ENCODE measurements at regions not wholly inside any gene's neighbourhood (a gene's known extent, or its start where the extent isn't known, plus 50 kb on each side); places are given as distances from the start of the nearest gene placed in this dataset.
"Not testable (repeated sequence)": the region's sequence is repeated elsewhere in the genome, so short reads cannot be mapped to it uniquely, and the experiment has no call there.

DNA sequence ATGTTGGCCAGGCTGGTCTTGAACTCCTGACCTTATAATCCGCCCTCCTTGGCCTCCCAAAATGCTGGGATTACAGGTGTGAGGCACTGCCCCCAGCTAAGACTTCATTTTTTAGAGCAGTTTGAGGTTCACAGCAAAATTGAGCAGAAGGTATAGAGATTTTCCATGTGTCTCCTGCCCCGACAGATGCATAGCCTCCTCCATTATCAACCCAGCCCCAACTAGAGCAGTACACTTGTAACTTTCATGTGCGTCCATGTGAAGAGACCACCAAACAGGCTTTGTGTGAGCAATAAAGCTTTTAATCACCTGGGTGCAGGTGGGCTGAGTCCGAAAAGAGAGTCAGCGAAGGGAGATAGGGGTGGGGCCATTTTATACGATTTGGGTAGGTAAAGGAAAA, 179.1 kb downstream of the CD83 start:
- DNase-seq = not testable (repeated sequence)

DNA sequence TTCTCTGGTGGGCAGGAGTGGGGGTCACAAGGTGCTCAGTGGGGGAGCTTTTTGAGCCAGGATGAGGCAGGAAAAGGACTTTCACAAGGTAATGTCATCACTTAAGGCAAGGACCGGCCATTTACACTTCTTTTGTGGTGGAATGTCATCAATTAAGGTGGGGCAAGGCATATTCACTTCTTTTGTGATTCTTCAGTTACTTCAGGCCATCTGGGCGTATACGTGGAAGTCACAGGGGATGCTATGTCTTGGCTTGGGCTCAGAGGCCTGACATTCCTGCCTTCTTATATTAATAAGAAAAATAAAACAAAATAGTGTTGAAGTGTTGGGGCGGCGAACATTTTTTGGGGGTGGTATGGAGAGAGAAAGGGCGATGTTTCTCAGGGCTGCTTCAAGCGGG, 179.5 kb downstream of the CD83 start:
- not testable (repeated sequence) for DNase-seq

DNA sequence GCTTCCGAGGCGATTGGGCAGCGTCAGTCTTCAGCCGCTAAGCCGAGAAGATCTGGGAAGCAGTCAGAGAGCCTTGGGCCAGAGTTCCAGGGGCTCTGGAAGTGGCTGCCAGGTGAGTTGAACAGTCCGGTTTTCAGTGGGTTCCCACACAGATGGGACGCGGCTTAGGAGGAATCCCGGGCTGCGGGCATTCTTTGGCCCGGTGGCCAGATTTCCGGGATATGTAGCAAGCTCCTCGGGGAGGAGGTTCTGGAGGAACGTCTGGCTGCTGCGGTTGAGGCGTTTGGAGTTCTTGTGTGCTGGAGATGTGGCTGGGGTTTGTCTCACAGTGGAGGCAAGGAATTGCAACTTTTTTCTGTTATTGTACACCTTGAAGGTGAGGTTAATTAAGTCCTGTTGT, 182.6 kb downstream of the CD83 start:
- DNase-seq = not testable (repeated sequence)

DNA sequence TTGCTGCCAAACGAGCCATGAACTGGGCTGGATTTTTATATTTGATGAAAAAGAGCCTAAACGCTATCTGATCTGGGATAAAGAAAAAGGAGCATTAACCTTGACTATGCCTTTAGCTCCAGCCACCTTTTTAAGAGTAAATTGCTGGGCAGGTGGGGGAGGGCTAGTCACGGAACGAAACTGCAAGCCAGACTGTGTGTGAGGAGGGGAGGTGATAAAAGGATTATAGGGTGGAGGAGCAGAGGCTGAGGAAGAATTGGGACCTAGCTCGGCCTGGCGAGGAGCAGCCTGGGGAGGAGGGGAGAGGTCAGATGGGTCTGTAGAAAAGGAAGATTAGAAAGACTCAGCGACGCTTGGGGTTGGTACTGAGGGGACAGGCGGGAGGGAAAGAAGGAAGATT, 183.1 kb downstream of the CD83 start:
- not testable (repeated sequence) for DNase-seq

DNA sequence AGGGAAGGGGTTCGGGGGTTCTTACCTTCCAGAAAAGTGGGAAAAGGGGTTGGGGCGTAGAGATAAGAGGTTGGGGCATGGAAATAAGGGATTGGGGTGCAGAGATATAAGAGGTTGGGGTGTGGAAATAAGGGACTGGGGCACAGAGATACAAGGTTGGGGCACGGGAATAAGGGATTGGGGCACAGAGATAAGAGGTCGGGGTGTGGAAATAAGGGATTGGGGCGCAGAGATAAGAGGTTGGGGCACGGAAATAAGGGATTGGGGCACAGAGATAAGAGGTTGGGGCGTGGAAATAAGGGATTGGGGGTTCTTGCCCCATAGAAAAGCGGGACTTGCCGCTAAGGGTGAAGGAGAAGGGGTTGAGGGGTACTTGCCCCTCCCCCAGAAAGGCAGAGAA, 183.9 kb downstream of the CD83 start:
- DNase-seq = not testable (repeated sequence)

DNA sequence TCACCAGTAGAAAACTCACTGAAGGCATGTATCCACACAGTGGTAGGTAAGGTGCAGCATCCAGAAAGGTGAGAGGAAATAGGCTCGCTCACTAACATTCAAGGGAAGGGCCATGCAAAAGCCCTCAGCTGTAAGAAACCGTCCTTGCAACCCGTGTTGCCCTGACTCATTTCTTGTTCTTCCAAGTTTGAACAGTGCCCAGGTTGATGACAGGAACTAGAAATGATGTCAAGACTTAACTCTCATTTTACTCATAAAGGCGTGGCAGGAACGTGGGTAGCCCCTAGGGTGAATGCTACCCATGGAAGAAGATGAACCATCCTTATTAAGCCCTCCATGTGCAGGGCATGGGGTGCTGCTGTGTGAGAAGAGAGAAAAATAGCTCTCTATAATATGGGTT, 187.6 kb downstream of the CD83 start:
- DNase-seq = no peak

DNA sequence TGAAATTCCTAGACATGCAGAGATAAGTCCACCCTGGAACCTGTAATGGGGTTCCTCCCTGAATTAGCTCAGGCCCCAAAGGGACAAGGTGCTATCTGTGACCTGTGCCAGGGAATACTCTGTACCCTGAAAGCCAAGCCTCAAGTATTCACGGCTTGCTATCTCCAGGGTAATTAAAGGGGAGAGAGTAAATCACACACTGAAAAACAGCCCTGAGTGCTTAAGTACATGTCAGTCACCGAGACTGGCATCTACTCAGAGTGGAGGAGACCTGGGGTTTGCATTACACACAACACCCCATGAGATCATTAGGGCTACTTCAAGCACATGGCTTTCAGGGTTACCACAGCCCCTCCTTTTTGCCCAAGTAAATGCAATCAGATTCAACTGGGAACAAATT, 188.1 kb downstream of the CD83 start:
- no peak for DNase-seq

DNA sequence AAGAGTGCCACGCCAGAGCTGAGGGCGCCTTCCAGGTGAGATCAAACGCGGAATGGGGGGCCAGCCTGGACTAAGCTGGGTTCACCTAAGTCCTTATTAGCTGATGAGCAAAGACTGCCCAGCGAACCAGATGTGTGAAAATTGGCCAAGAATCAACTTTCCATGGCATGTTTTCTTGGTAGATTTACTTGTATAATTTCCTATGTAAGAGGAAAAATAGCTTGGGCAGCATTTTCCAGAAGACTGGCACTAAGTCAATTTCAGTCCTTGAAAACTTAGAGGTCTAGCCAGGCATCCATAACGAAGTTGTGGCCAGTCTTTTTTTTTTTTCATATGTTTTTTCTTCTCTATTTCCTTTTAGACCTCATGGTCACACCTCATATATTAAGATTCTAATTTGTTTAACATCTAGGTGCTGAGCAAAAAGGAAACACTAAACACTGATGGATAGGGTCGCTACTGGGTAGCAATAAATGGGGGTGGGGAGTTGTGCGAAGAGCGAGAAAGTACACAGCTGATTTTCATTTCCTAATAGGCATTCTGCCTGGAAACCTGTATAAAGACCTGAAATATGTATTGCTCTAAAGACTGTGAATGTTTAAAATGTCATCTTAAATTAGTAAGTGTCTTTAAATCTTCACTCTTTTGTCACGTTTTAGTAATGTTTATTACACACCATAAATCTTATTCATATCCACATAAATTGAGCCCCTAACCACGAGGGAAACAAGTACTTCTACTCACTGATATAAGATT, 188.8 kb downstream of the CD83 start:
- DNase-seq = no peak

DNA sequence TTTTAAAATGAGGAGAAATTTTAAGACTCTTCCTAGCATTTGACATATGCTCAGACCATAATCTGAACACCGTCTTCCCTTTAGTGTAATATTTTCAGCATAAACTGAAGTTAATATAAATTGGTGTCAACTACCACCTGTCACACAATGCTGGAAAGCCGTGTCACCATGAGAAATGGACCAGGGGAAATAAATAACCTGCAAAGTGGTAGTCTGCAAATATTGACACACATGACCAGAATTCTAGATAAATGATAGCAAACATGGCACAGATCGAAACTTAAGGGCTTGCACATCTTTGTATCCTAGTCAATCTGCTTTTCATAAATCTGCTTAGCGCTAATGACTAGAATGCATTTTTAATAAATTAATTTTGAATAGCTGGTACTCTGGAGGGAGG, 191.9 kb downstream of the CD83 start:
- no peak for DNase-seq

DNA sequence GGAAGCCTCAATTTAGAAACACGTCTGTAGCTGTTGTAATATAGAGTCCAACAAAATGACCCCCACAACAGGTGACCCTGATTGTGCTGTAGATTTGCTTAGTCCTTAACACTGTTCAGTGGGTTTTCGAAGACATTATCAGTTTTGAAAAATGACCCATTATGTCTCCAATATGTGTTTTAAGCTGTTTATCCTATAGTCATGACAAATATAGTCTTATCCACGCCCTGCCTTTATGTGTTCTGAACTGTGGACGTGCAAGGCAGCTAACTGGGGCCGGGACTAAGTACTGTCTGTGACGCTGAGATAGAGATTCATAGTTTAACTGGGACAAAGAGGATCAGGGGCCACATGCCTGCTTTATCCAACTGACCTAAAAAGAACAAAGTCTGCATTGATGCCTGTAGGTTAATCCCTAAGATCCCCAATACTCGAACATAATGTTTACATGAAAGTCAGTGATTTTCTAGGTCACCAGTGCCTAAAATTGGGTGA, 192.4 kb downstream of the CD83 start:
- no peak for DNase-seq

DNA sequence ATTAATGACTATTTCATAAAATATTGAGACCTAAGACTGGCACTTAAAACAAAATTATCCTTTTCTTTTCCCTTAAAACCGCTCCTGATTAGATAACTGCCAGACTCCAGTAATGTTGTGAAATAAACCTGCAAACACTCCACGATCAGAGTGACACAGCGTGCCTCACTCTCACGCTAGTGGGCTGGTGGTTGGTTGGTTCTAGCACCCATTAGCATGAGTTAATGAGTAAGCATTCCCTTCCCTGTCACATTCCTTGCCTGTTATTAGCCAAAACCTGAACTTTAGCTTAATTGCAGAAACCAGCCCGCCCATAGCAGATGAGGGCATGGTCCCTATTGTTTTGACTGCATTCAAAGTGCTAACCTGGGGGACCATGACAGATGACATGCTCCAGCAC, 193.4 kb downstream of the CD83 start:
- DNase-seq = no peak

DNA sequence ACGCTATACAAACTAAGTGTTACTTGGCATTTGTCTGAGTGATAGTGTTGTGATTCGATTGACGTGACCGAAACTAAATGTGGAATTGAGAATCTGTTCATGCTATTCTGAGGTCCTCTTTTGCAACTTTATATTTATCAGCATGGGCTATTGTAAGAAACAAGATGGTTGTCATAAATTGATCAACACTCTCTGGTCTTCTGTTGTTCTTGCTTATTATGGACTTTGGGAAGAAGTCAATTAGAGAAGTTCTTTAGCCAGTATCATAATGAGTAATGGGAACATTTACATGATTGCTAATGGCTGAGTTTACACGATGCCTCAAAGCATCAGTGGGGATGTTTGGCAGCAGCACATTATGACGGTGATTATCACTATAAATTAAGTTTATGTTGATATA, 195.0 kb downstream of the CD83 start:
- DNase-seq = no peak

DNA sequence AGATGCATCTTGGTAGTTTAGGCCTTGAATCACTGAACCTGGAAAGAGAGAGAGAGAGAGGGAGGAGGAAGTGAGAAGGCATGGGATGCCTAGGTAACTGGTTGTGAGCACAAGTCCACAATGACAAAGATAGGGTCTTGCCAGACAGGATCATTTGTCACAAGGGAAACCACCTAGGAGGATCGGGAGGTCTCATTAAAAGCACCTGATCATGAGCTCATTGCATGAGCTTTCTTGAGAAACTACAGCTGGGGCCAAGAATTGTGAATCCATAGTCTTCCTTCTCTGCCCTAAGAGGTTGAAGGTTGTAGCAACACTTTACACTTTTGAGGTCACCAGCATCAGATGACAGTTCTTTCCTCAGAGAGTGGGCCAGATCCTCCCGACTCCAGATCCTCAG, 195.7 kb downstream of the CD83 start:
- no peak for DNase-seq

DNA sequence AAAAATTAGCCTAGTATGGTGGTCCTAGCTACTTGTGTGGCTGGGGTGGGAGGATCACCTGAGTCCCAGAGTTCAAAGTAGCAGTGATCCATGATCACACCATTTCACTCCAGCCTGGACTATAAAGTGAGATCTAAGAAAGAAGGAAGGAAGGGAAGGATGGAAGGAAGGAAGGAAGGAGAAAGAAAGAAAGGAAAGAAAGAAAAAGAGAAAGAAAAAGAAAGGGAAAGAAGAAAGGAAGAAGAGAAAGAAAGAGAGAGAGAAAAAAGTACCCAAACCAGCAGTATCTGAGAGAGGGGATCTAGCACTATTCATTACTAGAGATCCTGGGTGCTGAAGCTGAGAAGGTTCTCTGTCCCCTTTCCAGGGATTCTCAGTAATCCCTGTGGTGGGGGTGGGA, 197.8 kb downstream of the CD83 start:
- DNase-seq = no peak

DNA sequence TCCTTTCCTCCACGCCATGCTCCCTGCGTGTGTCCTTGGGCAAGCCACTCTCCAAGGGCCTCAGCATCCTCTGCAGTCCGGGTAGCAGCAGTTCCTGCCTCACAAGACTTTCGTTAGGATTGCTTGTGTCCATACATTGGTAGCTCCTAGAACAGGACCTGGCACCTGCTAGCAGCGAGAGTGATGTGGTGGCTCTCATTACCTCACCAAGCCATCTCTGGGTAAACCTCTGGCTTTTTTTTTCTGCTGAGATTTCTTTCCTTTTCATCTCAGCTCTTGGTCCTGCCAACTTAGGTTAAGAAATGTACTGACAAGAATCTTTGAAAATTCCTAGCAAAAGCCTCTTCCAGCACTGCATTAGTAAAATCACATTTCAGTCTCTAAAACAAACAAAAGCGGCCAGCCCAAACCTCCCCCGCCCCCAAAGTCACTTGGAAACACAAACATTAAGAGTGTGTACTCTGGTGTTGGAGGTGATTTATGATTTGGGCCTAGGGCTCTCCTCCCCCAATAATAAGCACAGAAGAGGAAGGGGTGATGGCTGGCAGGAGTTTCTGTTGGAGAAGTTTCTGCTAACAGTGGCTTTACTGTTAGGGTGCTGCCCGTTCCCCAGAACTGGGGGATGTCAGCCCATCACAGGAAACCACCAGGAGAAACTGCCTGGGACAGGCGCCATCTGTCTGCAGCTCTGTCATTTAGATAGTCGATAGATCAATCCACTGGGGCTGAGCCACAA, 199.2 kb downstream of the CD83 start:
- DNase-seq = no peak

DNA sequence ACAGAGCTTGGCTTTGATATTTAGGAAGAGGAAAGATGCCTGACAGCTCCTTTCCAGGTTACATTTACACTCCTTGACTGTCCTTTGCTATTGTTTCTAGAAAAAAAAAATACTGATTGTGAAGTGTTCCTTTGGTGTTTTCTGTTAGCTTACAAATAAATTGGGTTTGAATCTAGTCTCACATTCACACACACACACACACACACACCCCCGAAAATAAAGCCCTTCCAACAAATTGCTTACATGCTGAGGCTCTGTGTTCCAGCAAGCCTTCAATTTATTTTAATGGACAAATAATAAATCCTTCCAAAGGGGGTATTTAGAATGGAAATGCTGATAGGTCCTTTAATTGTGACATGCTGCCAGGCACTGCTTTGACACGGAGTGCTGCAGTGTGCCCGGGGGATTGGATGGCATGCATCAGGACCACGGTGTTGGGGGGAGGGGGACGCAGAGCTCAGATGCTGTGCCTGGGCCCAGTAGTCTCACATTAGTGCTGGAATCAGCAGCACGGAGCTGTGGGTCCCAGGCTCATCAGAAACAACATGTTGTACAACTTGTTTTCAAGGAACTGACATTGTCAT, 199.9 kb downstream of the CD83 start:
- no peak for DNase-seq

DNA sequence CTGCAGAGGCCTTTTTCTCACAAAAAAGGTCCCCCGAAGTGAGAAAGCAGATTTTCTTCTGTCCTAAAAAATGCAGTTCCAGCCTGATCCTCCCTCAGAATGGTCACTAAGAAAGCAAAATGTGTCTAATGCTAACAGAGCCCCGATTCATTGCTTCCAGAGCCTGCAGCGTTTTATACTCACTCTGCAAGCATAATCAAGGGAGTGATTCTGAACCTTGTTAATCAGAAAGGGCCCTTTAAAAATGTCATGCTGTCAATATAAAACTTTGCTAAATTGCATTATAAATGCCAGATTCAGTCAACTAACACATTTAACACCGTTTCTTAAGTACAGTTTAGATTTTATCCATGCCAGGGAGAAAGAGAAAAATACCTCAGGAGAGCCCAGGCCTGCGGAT, 202.8 kb downstream of the CD83 start:
- DNase-seq = no peak

DNA sequence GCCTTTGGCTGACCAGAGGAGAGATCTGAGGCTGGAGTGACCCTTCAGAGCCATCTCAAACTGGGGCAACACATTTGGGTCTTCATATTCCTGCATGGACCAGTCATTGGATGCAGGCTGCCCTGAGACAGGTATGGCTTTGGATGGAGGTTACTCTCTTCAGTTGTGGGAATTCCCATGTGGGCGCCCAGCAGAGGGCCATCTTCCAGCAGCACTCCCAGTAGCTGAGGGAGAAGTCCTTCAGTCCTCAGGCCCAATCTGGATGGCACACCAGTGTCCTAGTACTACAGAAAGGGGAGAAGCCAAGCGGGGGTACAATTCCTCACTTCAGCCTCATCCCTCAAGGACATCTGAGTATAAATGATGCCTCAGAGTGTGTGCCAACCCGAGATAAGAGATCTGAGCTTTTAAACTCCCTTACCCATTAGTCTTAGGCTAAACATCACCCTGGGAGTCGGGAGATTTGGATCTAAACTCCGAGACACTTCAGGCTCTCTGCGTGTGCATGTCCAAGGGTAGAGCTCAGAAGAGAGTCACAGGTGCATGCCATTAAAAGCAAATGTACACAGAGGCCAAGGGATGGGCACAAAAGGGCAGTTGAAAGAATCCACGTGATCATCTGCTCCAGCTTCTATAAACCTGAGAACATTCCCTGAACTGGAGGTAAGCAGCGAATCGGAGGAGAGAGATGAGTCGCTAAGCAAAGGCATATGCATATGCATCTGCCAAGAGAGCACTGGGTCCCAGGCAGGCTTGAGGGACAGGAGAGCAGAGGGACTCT, 204.6 kb downstream of the CD83 start:
- DNase-seq = no peak

DNA sequence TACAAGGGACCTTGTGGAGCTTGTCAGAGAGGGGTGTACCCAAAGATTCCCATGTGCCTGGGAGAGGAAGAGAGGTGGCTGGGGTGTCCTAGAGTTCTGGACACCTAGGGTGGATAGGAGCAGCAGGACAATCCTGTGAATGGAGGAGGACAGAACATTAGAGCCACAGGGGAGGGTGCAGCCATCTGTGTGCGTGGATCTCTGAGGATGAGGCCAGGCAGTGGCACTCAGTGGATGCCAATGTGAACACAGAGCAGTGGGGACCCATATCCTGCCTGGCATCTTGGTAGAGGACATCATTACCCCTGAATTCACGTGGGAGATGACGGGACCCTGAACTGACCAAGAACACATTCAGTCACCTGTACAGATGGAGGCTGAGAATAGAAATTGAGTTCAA, 205.3 kb downstream of the CD83 start:
- no peak for DNase-seq

DNA sequence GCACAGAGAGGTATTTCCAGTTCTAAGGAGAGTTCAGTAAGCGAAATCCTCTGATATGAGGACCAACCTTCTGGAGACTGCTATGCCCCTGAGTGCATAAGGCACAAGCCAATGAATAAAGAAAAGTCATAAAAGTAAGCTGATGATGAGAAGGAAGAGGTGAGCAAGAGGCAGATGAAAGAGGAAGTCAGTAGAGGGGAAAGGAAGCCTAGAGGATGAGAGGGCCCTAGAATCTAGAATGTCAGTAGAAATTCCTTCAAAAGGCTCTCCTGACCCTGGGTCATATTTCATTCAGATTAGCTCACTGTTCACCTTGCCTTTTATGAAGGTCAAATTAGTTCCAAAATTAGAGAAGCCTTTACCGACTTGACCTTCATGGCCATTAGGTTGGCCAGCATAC, 209.2 kb downstream of the CD83 start:
- DNase-seq = no peak

DNA sequence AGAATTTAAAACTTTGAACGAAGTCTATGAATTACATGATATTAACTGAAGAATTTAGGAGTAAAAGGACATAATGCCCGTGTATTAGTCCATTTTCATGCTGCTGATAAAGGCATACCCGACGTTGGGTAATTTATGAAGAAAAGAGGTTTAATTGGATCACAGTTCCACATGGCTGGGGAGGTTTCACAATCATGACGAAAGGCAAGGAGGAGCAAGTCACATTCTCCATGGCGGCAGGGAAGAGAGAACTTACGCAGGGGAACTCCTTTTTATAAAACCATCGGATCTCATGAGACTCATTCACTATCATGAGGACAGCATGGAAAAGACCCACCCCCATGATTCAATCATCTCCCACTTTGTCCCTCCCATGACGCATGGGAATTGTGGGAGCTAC, 210.6 kb downstream of the CD83 start:
- no peak for DNase-seq

DNA sequence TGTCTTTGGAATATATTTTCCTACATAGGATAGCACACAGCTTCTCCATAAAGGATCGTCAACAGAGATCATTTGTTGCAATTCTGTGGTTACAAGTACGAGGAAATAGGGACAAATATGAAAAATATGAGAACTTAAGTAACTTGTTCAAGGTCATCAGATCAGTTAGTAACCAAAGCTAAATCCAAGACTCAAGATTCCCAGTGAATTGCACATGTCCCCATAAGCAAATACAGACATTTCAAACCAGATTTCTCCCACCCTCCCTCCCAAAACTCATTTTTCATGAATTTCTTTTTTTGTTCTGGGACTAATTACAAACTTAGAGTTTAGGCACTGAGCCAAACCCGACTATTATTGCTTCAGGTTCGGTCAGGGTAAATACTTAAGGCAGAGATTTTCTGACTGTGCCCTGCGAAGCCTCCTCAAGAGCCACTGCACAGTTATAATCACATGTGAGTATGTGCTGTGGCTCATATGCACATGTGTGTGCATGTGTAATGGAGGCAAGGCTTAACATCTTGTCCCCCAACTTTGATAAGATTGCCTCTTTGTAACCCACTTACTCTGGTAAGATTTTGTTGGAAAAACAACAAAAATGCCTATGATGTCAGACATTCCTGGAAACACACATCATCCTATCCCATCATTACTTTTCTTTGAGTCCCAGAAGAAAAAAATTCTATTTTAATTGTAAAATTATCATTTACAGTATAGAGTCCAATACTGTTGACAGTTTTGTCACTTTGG, 216.2 kb downstream of the CD83 start:
- DNase-seq = no peak

DNA sequence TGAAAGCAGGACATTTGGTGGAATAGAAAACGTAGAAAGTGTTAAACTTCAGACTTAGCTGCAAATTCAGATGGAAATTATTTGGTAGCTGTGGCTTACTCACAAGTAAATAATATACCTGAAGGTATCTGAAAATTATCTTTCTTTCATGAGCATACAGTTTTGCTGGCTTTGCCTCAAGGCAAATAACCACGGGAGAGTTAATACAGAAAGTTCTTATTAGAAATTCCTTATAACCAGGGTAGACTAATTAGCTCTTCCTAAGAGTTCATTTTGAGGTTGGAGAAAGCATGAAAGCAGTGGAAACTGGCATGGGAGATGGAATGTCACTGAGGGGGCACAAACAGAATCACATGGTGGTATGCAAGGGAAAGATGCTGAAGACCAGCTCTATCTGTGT, 217.5 kb downstream of the CD83 start:
- DNase-seq = no peak
